ENCODE measurements at regions not wholly inside any gene's neighbourhood (a gene's known extent, or its start where the extent isn't known, plus 50 kb on each side); places are given as distances from the start of the nearest gene placed in this dataset.

GRCh38 chr3:191682961-191683360 lies 222.0 kb downstream of the PYDC2 start:
- TF ChIP-seq POLR2A (IDR thresholded peaks at IDR 0.05; ENCODE audit: low read depth, low read length) (no peak), POLR2AphosphoS5 (IDR thresholded peaks at IDR 0.05; ENCODE audit: low read depth, low read length) (no peak)

All from GM12892 (cell line).